ENCODE measurements at regions not wholly inside any gene's neighbourhood (a gene's known extent, or its start where the extent isn't known, plus 50 kb on each side); places are given as distances from the start of the nearest gene placed in this dataset.
A peak's percentile ranks its signal among the peaks of the same experiment; 100 is the strongest.

- TF ChIP-seq CTCF (conservative IDR thresholded peaks at IDR 0.05; ENCODE audit: low read depth, low read length), result peak; percentile 90
- H3K4me3 ChIP-seq (ENCODE audit: low read length), result no peak overlapping the region
- peak; percentile 43 for DNase-seq (ENCODE audit: low read depth)
These were observed 638.2 kb upstream of the SPRY2 start for GRCh38 chr13:80979035-80979641.

DNA sequence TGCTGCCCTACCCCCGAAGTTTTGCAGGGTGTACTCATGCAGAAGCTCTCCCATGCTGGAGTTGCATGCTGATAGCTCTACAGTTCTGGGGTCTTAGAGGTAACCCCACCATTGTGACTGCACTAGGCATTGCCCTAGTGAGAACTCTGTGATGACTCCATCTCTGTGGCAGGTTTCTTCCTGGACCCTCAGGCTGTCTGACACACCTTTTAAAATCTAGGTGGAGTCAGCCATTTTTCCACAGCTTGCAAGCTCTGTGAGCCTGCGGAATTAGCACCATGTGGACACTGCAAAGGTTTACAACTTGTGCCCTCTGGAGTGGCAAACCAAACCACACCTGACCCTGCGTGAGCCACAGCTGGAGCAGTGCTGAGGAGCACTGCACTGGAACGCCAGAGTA lies 636.2 kb upstream of the SPRY2 start:
- no peak overlapping the region for H3K4me3 ChIP-seq (ENCODE audit: low read length)
- DNase-seq (ENCODE audit: low read depth), result no peak
- no peak for TF ChIP-seq CTCF (conservative IDR thresholded peaks at IDR 0.05; ENCODE audit: low read depth, low read length)

GRCh38 chr13:80975903-80976302 lies 635.0 kb upstream of the SPRY2 start:
- TF ChIP-seq CTCF (conservative IDR thresholded peaks at IDR 0.05; ENCODE audit: low read depth, low read length), result no peak
- no peak overlapping the region for H3K4me3 ChIP-seq (ENCODE audit: low read length)
- no peak for DNase-seq (ENCODE audit: low read depth)

DNA sequence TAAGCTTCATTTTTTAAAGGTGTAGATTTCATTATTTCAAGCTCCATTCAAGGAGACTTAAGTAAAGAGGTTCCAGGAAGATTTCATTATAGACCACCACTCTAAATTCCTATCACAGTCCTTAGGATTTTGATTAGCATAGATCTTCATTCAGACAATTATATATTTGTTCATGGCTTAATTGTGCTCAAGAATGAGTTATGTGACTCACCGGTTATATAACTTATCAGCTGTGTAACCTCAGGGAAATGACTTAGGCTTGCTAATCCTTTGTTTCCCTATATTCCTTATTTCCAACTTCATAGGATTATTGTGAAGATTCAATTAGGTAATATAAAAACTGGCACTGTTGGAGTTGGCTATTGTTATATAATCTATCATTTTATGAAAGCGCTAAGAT lies 632.8 kb upstream of the SPRY2 start:
- H3K4me3 ChIP-seq (ENCODE audit: low read length), result no peak overlapping the region
- TF ChIP-seq CTCF (conservative IDR thresholded peaks at IDR 0.05; ENCODE audit: low read depth, low read length), result no peak
- no peak for DNase-seq (ENCODE audit: low read depth)

- no peak overlapping the region for H3K4me3 ChIP-seq (ENCODE audit: low read length)
- DNase-seq (ENCODE audit: low read depth), result no peak
- TF ChIP-seq CTCF (conservative IDR thresholded peaks at IDR 0.05; ENCODE audit: low read depth, low read length), result no peak
These were observed 632.0 kb upstream of the SPRY2 start for GRCh38 chr13:80972857-80973478.

- no peak for DNase-seq (ENCODE audit: low read depth)
- no peak for TF ChIP-seq CTCF (conservative IDR thresholded peaks at IDR 0.05; ENCODE audit: low read depth, low read length)
- H3K4me3 ChIP-seq (ENCODE audit: low read length), result no peak overlapping the region
These were observed 624.2 kb upstream of the SPRY2 start for GRCh38 chr13:80965097-80965496.

DNA sequence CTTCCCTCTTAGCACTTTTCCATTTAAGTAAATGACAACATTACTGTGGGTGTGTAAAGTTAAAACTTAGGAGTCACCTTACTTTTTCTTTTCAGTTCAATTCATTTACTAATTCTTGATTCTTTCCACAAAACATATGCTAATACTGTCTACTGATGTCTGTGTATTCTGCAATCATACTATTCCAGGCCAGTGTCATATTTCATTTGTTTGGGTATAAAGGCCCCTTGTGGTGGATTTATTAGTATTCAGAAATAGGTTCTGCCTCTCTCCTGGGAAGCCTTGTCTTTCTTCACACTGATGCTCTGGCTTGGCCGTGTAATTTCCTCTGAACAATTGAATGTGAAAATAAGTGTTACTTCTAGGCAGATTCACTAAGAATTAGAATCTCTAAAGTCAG lies 621.9 kb upstream of the SPRY2 start:
- no peak overlapping the region for H3K4me3 ChIP-seq (ENCODE audit: low read length)
- no peak for DNase-seq (ENCODE audit: low read depth)
- peak; percentile 17 for TF ChIP-seq CTCF (conservative IDR thresholded peaks at IDR 0.05; ENCODE audit: low read depth, low read length)
